Memory B cell (primary cell): ENCODE measurements at regions not wholly inside any gene's neighbourhood (a gene's known extent, or its start where the extent isn't known, plus 50 kb on each side); places are given as distances from the start of the nearest gene placed in this dataset.

Experiments used
- ATAC-seq: fragments of 150-1000 bp; cut with Tn5 transposase; 2 replicates; pipeline ENCODE4 v1.10.0; 2021; ENCODE audit warnings: low read depth, mild to moderate bottlenecking, moderate library complexity
- DNase-seq, 2 donors: peaks; one replicate each; pipeline ENCODE4 v3.0.0; 2022; ENCODE audit warnings: low spot score in 2 of 2
- H3K27ac Mint-ChIP-seq: one replicate; pipeline ENCODE4 v1.8.0; 2022; ENCODE audit warnings: mild to moderate bottlenecking, moderate library complexity, mixed read lengths
- H3K27me3 Mint-ChIP-seq: one replicate; pipeline ENCODE4 v1.8.0; 2022; ENCODE audit warnings: mixed read lengths
- H3K36me3 Mint-ChIP-seq: one replicate; pipeline ENCODE4 v1.8.0; 2022; ENCODE audit warnings: mild to moderate bottlenecking, mixed read lengths
- H3K4me1 Mint-ChIP-seq: one replicate; pipeline ENCODE4 v1.8.0; 2022; ENCODE audit warnings: mixed read lengths
- H3K4me3 Mint-ChIP-seq: one replicate; pipeline ENCODE4 v1.8.0; 2022; ENCODE audit warnings: mild to moderate bottlenecking, moderate library complexity, mixed read lengths
- H3K9me3 Mint-ChIP-seq: one replicate; pipeline ENCODE4 v1.8.0; 2022; ENCODE audit warnings: mixed read lengths

- H3K36me3 Mint-ChIP-seq, result no peaks in the 10 kb centered on the region
- H3K4me1 Mint-ChIP-seq, result no peaks in the 10 kb centered on the region
- DNase-seq, result no peak
- H3K9me3 Mint-ChIP-seq, result peaks cover 2% of the 10 kb centered on the region
- ATAC-seq, result no peak
- H3K4me3 Mint-ChIP-seq, result no peak overlapping the region
- no peaks in the 10 kb centered on the region for H3K27me3 Mint-ChIP-seq
- no peak overlapping the region for H3K27ac Mint-ChIP-seq
Observed at GRCh38 chr2:185128346-185128745, 530.0 kb downstream of the ZNF804A start.

- no peak overlapping the region for H3K4me3 Mint-ChIP-seq
- no peaks in the 10 kb centered on the region for H3K27me3 Mint-ChIP-seq
- no peaks in the 10 kb centered on the region for H3K4me1 Mint-ChIP-seq
- ATAC-seq (no peak), DNase-seq (no peak)
- peaks cover 2% of the 10 kb centered on the region for H3K9me3 Mint-ChIP-seq
- H3K27ac Mint-ChIP-seq, result no peak overlapping the region
- H3K36me3 Mint-ChIP-seq, result no peaks in the 10 kb centered on the region
Observed at GRCh38 chr2:185128996-185129395, 530.7 kb downstream of the ZNF804A start.

- ATAC-seq, result no peak
- Mint-ChIP-seq H3K27me3 (no peaks in the 10 kb centered on the region), H3K9me3 (peaks cover 2% of the 10 kb centered on the region)
Observed at GRCh38 chr2:185130685-185131084, 532.4 kb downstream of the ZNF804A start.

GRCh38 chr2:185132501-185133041, 534.2 kb downstream of the ZNF804A start:
- Mint-ChIP-seq H3K27ac (no peak overlapping the region), H3K36me3 (no peaks in the 10 kb centered on the region), H3K4me1 (no peaks in the 10 kb centered on the region), H3K4me3 (no peak overlapping the region), H3K9me3 (peaks cover 2% of the 10 kb centered on the region), H3K27me3 (no peaks in the 10 kb centered on the region)
- no peak for ATAC-seq
- DNase-seq, result no peak

More at GRCh38 chr2:185130685-185131084, 532.4 kb downstream of the ZNF804A start:
- H3K4me3 Mint-ChIP-seq, result no peak overlapping the region
- no peaks in the 10 kb centered on the region for H3K4me1 Mint-ChIP-seq
- no peak overlapping the region for H3K27ac Mint-ChIP-seq
- no peaks in the 10 kb centered on the region for H3K36me3 Mint-ChIP-seq
- no peak for DNase-seq

GRCh38 chr2:185137700-185138099, 539.4 kb downstream of the ZNF804A start:
- DNase-seq (no peak), ATAC-seq (no peak)
- Mint-ChIP-seq H3K27me3 (no peaks in the 10 kb centered on the region), H3K9me3 (peaks cover 1% of the 10 kb centered on the region), H3K4me3 (no peak overlapping the region), H3K4me1 (no peaks in the 10 kb centered on the region), H3K27ac (no peak overlapping the region), H3K36me3 (no peaks in the 10 kb centered on the region)

GRCh38 chr2:185142677-185143076, 544.3 kb downstream of the ZNF804A start:
- ATAC-seq, result no peak
- no peaks in the 10 kb centered on the region for H3K36me3 Mint-ChIP-seq
- no peak overlapping the region for H3K4me3 Mint-ChIP-seq
- no peak overlapping the region for H3K27ac Mint-ChIP-seq
- no peaks in the 10 kb centered on the region for H3K4me1 Mint-ChIP-seq
- H3K9me3 Mint-ChIP-seq, result peaks cover 1% of the 10 kb centered on the region
- H3K27me3 Mint-ChIP-seq, result no peaks in the 10 kb centered on the region
- no peak for DNase-seq

- Mint-ChIP-seq H3K4me1 (no peaks in the 10 kb centered on the region), H3K9me3 (peaks cover 1% of the 10 kb centered on the region), H3K27ac (no peak overlapping the region), H3K4me3 (no peak overlapping the region), H3K27me3 (no peaks in the 10 kb centered on the region), H3K36me3 (no peaks in the 10 kb centered on the region)
- DNase-seq (no peak), ATAC-seq (no peak)
Observed at GRCh38 chr2:185144159-185144919, 546.0 kb downstream of the ZNF804A start.

GRCh38 chr2:185145316-185146121, 547.2 kb downstream of the ZNF804A start:
- Mint-ChIP-seq H3K9me3 (peaks cover 1% of the 10 kb centered on the region), H3K4me3 (no peak overlapping the region), H3K27ac (no peak overlapping the region), H3K4me1 (no peaks in the 10 kb centered on the region), H3K27me3 (no peaks in the 10 kb centered on the region), H3K36me3 (no peaks in the 10 kb centered on the region)
- no peak for DNase-seq
- ATAC-seq, result no peak

- Mint-ChIP-seq H3K27me3 (no peaks in the 10 kb centered on the region), H3K4me3 (no peak overlapping the region), H3K27ac (no peak overlapping the region), H3K4me1 (no peaks in the 10 kb centered on the region), H3K36me3 (no peaks in the 10 kb centered on the region), H3K9me3 (no peaks in the 10 kb centered on the region)
- no peak for DNase-seq
- no peak for ATAC-seq
Observed at GRCh38 chr2:185147361-185147760, 549.0 kb downstream of the ZNF804A start.

- DNase-seq, result no peak
- Mint-ChIP-seq H3K9me3 (no peaks in the 10 kb centered on the region), H3K36me3 (no peaks in the 10 kb centered on the region), H3K27ac (no peak overlapping the region), H3K27me3 (no peaks in the 10 kb centered on the region), H3K4me3 (no peak overlapping the region), H3K4me1 (no peaks in the 10 kb centered on the region)
- ATAC-seq, result no peak
Observed at GRCh38 chr2:185152186-185152585, 553.9 kb downstream of the ZNF804A start.

GRCh38 chr2:185161701-185162100, 563.4 kb downstream of the ZNF804A start:
- Mint-ChIP-seq H3K4me3 (no peak overlapping the region), H3K27ac (no peak overlapping the region), H3K36me3 (no peaks in the 10 kb centered on the region), H3K27me3 (no peaks in the 10 kb centered on the region), H3K9me3 (peaks cover 2% of the 10 kb centered on the region), H3K4me1 (no peaks in the 10 kb centered on the region)
- DNase-seq (no peak), ATAC-seq (no peak)

GRCh38 chr2:185174353-185174752, 564.3 kb upstream of the FSIP2 start:
- no peak for DNase-seq
- no peaks in the 10 kb centered on the region for H3K27me3 Mint-ChIP-seq
- no peak overlapping the region for H3K27ac Mint-ChIP-seq
- H3K4me1 Mint-ChIP-seq, result no peaks in the 10 kb centered on the region
- peaks cover 4% of the 10 kb centered on the region for H3K9me3 Mint-ChIP-seq
- ATAC-seq, result no peak
- H3K36me3 Mint-ChIP-seq, result no peaks in the 10 kb centered on the region
- no peak overlapping the region for H3K4me3 Mint-ChIP-seq

GRCh38 chr2:185179743-185180142, 558.9 kb upstream of the FSIP2 start:
- no peaks in the 10 kb centered on the region for H3K9me3 Mint-ChIP-seq
- ATAC-seq (no peak), DNase-seq (no peak)
- no peaks in the 10 kb centered on the region for H3K27me3 Mint-ChIP-seq
- H3K4me3 Mint-ChIP-seq, result no peak overlapping the region
- no peaks in the 10 kb centered on the region for H3K36me3 Mint-ChIP-seq
- H3K4me1 Mint-ChIP-seq, result no peaks in the 10 kb centered on the region
- H3K27ac Mint-ChIP-seq, result no peak overlapping the region

GRCh38 chr2:185181901-185182300, 556.7 kb upstream of the FSIP2 start:
- Mint-ChIP-seq H3K27me3 (no peaks in the 10 kb centered on the region), H3K4me3 (no peak overlapping the region), H3K36me3 (no peaks in the 10 kb centered on the region), H3K9me3 (no peaks in the 10 kb centered on the region), H3K27ac (no peak overlapping the region), H3K4me1 (no peaks in the 10 kb centered on the region)
- no peak for ATAC-seq
- no peak for DNase-seq
